KMS-11 (cell line): ENCODE measurements at regions not wholly inside any gene's neighbourhood (a gene's known extent, or its start where the extent isn't known, plus 50 kb on each side); places are given as distances from the start of the nearest gene placed in this dataset.

Experiments used
- H2AFZ ChIP-seq: fragments of 200-600 bp; sonication (generic); 2 replicates; pipeline ENCODE4 v1.6.1; 2016; ENCODE audit warnings: antibody characterized with exemption, mixed run types, low read depth
- H3K27ac ChIP-seq: fragments of 200-600 bp; sonication (generic); 2 replicates; pipeline ENCODE4 v1.6.1; 2016; ENCODE audit warnings: mild to moderate bottlenecking, mixed run types
- H3K27me3 ChIP-seq: fragments of 200-600 bp; sonication (generic); 2 replicates; pipeline ENCODE4 v1.6.1; 2017; ENCODE audit warnings: mild to moderate bottlenecking, low read depth, mixed run types, moderate library complexity; ENCODE audit not compliant: insufficient read depth
- H3K36me3 ChIP-seq: fragments of 200-600 bp; sonication (generic); 2 replicates; pipeline ENCODE4 v1.6.1; 2017; ENCODE audit warnings: mild to moderate bottlenecking, mixed run types; ENCODE audit not compliant: insufficient read depth
- H3K4me1 ChIP-seq: fragments of 200-600 bp; sonication (generic); 2 replicates; pipeline ENCODE4 v1.6.1; 2016; ENCODE audit warnings: mild to moderate bottlenecking, low read depth, mixed run types; ENCODE audit not compliant: poor library complexity, severe bottlenecking
- H3K4me2 ChIP-seq: fragments of 200-600 bp; sonication (generic); 2 replicates; pipeline ENCODE4 v1.7.0; 2016; ENCODE audit warnings: mild to moderate bottlenecking, mixed run types
- H3K4me3 ChIP-seq: fragments of 200-600 bp; sonication (generic); IDR thresholded peaks from 2 replicates; pipeline ENCODE4 v1.6.1; 2017; ENCODE audit warnings: low read depth, low read length, mixed read lengths; ENCODE audit not compliant: insufficient read depth
- H3K79me2 ChIP-seq: fragments of 200-600 bp; sonication (generic); 2 replicates; pipeline ENCODE4 v1.6.1; 2016; ENCODE audit warnings: low read depth, mixed run types; ENCODE audit not compliant: insufficient read depth
- H3K9ac ChIP-seq: fragments of 200-600 bp; sonication (generic); 2 replicates; pipeline ENCODE4 v1.6.1; 2016; ENCODE audit warnings: mild to moderate bottlenecking, mixed run types
- H4K20me1 ChIP-seq: fragments of 200-600 bp; sonication (generic); 2 replicates; pipeline ENCODE4 v1.6.1; 2016; ENCODE audit warnings: mild to moderate bottlenecking, mixed run types; ENCODE audit not compliant: insufficient read depth
- TF ChIP-seq, protein P1 (sequence below): fragments of 200-600 bp; sonication (generic); conservative IDR thresholded peaks from 2 replicates; pipeline ENCODE4 v1.6.1; 2017; ENCODE audit warnings: low read depth, mild to moderate bottlenecking, antibody characterized with exemption, low read length, moderate library complexity, mixed read lengths

DNA sequence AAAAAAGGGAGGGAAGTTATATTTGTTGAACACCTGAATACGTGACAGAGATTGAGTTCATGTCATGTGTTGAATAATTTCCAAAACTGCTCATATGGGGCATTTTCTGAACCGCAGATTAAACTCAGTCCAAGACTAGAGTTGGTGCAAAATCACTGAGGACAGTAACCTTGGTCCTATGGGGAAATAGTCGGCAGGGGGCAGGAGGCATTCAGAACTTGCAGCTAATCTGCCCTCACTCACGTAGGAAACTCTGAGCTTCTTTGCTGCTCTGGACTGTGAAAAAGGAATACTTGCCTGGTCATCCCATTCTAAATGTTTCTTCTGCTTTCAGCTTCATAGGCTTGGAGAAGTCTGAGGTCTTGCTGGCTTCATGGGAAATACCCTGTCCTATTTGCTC is 228.3 kb upstream of the ZP4 start:
- no peak overlapping the region for H3K4me2 ChIP-seq
- H4K20me1 ChIP-seq, result no peaks in the 10 kb centered on the region
- H3K36me3 ChIP-seq, result no peaks in the 10 kb centered on the region
- H3K4me3 ChIP-seq, result no peak overlapping the region
- H3K4me1 ChIP-seq, result peaks cover 8% of the 10 kb centered on the region
- no peaks in the 10 kb centered on the region for H3K79me2 ChIP-seq
- H3K9ac ChIP-seq, result no peak overlapping the region
- no peaks in the 10 kb centered on the region for H3K27me3 ChIP-seq
- H2AFZ ChIP-seq, result no peak overlapping the region
- TF ChIP-seq, protein P1, sequence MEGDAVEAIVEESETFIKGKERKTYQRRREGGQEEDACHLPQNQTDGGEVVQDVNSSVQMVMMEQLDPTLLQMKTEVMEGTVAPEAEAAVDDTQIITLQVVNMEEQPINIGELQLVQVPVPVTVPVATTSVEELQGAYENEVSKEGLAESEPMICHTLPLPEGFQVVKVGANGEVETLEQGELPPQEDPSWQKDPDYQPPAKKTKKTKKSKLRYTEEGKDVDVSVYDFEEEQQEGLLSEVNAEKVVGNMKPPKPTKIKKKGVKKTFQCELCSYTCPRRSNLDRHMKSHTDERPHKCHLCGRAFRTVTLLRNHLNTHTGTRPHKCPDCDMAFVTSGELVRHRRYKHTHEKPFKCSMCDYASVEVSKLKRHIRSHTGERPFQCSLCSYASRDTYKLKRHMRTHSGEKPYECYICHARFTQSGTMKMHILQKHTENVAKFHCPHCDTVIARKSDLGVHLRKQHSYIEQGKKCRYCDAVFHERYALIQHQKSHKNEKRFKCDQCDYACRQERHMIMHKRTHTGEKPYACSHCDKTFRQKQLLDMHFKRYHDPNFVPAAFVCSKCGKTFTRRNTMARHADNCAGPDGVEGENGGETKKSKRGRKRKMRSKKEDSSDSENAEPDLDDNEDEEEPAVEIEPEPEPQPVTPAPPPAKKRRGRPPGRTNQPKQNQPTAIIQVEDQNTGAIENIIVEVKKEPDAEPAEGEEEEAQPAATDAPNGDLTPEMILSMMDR, result no peak
- H3K27ac ChIP-seq, result no peak overlapping the region

DNA sequence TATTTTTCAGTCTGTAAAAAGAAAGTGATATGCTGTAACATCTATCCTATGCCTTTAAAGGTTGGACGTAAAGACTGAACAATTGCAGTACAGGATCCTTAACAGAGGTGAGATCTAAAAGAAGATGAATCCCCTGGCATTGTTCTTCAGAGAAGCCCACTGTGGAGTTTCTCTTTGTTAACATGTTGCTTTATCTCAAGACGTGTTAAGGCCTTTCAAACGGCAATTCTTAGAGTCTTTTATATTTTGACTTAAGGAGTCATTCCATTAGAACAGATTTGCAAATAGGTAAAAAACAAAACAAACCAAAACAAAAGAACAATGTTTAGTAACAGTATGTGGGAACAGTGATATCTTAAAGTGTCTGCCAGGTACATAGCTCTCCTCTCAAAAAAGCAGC is 225.1 kb upstream of the ZP4 start:
- H3K79me2 ChIP-seq, result no peaks in the 10 kb centered on the region
- no peak overlapping the region for H3K9ac ChIP-seq
- H3K27ac ChIP-seq, result no peak overlapping the region
- no peak overlapping the region for H3K4me3 ChIP-seq
- H3K4me1 ChIP-seq, result peaks cover 4% of the 10 kb centered on the region
- no peaks in the 10 kb centered on the region for H3K27me3 ChIP-seq
- H3K36me3 ChIP-seq, result no peaks in the 10 kb centered on the region
- H4K20me1 ChIP-seq, result no peaks in the 10 kb centered on the region
- no peak overlapping the region for H2AFZ ChIP-seq
- TF ChIP-seq, protein P1, result no peak
- no peak overlapping the region for H3K4me2 ChIP-seq

DNA sequence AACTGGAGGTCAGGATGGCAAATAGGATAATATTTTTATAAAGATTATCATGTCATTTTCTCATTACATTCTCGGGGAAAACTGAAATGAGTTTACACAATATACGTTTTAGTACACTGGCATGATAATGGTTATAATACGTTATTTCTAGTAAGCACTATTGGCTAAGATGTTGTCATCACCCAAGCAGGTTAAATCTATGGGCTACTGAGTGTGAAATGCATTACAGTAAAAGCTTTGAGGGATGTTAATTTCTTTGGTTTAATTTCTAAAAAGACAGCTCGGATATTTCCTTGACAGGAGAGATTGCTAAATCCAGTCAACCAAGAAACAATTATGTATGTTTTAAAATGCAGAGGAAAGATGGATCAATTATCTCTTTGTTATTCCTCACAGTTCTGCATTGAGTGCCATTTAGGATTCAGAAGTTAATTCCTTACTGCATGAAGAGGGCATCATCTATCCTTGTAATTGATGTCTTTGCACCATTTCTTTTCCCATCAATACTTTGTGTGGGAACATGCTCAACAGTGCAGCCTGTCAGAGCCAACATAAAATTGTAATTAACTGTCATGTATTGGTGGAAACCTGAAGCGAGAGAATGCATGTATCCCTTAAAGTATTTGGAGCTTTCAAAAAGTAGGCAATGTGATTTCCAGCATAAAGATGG is 222.4 kb upstream of the ZP4 start:
- TF ChIP-seq, protein P1, result no peak
- H3K36me3 ChIP-seq, result no peaks in the 10 kb centered on the region
- H3K27me3 ChIP-seq, result no peaks in the 10 kb centered on the region
- H3K9ac ChIP-seq, result no peak overlapping the region
- H2AFZ ChIP-seq, result no peak overlapping the region
- no peak overlapping the region for H3K4me3 ChIP-seq
- H3K27ac ChIP-seq, result no peak overlapping the region
- no peaks in the 10 kb centered on the region for H3K4me1 ChIP-seq
- H3K4me2 ChIP-seq, result no peak overlapping the region
- no peaks in the 10 kb centered on the region for H4K20me1 ChIP-seq
- no peaks in the 10 kb centered on the region for H3K79me2 ChIP-seq

DNA sequence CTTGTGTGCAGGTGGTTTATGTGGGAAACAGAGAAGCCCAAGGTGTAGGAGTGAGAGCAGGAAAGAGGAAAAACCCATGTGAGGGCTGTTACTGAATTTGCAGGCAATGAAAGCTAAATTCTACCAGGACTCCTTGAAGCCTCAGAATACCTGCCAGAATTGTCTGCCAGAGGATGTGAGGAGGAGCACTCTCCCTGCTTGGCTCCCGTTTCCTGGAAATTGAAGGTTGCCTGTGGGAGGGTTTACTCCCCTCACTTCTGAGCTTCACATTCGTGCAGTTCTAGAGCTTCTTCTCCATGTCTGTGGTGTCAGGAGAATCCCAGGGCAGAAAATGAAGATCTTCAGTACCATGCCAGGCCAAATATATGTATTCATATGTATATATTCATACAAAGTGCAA is 220.8 kb upstream of the ZP4 start:
- Histone ChIP-seq H3K79me2 (no peaks in the 10 kb centered on the region), H3K4me2 (no peak overlapping the region), H3K4me3 (no peak overlapping the region), H3K27ac (no peak overlapping the region), H3K36me3 (no peaks in the 10 kb centered on the region), H3K4me1 (no peaks in the 10 kb centered on the region), H3K27me3 (no peaks in the 10 kb centered on the region), H2AFZ (no peak overlapping the region), H4K20me1 (no peaks in the 10 kb centered on the region), H3K9ac (no peak overlapping the region)
- TF ChIP-seq, protein P1, result no peak
